Hematopoietic multipotent progenitor cell treated with erythropoietin and hydrocortisone succinate and interleukin-3 and kit ligand, for 17 days (in vitro differentiated cells): ENCODE measurements at regions not wholly inside any gene's neighbourhood (a gene's known extent, or its start where the extent isn't known, plus 50 kb on each side); places are given as distances from the start of the nearest gene placed in this dataset.

Experiments
- DNase-seq: peaks from one replicate; pipeline ENCODE4 v3.0.0-alpha.2; 2015; ENCODE audit warnings: low spot score

- DNase-seq = no peak
These were observed 384.8 kb upstream of the TGFBR2 start for GRCh38 chr3:30221619-30222018.

GRCh38 chr3:30222441-30222840, 384.0 kb upstream of the TGFBR2 start:
- no peak for DNase-seq

- no peak for DNase-seq
These were observed 381.4 kb upstream of the TGFBR2 start for GRCh38 chr3:30225021-30225420.

- DNase-seq = no peak
These were observed 379.7 kb upstream of the TGFBR2 start for GRCh38 chr3:30226601-30227151.

- no peak for DNase-seq
These were observed 378.7 kb upstream of the TGFBR2 start for GRCh38 chr3:30227571-30228301.

DNA sequence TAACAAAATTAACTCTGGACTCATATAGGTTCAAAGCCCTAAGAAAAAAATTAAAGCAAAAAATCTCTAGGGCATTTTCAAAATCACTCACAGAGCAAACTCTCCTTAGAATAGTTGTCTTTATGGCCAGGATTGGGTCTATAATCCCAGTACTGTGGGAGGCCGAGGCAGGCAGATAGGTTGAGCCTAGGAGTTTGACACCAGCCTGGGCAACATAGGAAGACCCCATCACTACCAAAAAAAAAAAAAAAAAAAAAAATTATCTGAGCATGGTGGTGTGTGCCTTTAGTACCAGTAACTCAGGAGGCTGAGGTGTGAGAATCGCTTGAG, 378.1 kb upstream of the TGFBR2 start:
- DNase-seq = no peak

- no peak for DNase-seq
These were observed 374.9 kb upstream of the TGFBR2 start for GRCh38 chr3:30231277-30232141.

- DNase-seq = no peak
These were observed 374.3 kb upstream of the TGFBR2 start for GRCh38 chr3:30232142-30232541.

GRCh38 chr3:30233913-30234646, 372.3 kb upstream of the TGFBR2 start:
- DNase-seq = no peak

- DNase-seq = no peak
These were observed 370.4 kb upstream of the TGFBR2 start for GRCh38 chr3:30236011-30236410.

GRCh38 chr3:30241721-30242120, 364.7 kb upstream of the TGFBR2 start:
- DNase-seq = no peak

DNA sequence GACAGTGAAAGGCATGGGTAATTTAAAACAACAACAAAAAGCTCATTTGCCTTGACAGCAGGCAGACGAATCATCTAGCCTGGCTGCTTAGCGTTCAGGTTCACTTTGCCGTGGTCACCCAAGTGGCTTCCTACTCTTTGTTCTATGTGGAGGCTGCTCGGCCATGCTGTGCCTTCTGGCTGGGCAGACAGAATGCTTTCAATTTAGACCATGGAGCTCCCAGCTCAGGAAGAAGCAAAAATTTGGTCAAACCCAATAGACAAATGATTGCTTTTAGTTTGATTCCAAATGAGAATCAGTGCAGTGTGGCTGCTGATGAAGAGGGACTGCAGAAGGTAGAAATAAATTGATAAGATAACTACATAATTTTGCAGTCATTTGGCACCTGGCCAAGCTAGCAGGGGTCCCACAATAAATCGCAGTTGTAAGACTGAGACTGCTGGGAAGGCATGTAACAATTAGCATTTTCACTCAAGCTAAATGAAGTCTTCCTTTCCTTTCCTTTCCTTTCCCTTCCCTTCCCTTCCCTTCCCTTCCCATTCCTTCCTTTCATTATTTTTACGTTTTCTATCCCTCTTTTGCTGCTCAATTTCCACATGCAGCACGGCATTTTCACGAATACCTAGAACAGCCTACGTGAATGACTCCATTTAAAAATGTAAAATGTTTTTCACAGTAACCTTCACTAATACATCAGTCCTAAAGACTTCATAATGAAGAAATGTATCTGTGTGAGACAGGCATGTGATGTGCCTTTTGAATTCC, 360.4 kb upstream of the TGFBR2 start:
- no peak for DNase-seq

GRCh38 chr3:30248423-30248822, 358.0 kb upstream of the TGFBR2 start:
- DNase-seq = no peak

- no peak for DNase-seq
These were observed 353.9 kb upstream of the TGFBR2 start for GRCh38 chr3:30252474-30252873.

DNA sequence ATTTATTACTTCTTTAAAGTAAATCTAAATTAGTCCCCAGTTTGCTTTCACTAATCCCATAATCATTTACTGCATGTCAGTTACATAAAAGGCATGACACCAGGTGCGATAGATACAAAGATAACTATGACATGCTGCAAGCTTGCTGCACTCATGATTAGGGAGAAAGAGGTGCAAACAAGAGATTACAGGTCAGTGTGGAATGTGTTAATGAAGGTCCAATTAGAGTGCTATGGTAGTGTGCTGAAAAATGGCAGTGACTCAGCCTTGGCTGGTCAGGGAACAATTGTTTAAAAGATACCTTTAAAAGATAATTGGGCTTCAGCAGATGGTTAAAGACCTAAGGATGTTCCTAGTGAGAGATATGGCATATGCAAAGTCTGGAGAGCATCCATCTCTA, 352.6 kb upstream of the TGFBR2 start:
- no peak for DNase-seq

DNA sequence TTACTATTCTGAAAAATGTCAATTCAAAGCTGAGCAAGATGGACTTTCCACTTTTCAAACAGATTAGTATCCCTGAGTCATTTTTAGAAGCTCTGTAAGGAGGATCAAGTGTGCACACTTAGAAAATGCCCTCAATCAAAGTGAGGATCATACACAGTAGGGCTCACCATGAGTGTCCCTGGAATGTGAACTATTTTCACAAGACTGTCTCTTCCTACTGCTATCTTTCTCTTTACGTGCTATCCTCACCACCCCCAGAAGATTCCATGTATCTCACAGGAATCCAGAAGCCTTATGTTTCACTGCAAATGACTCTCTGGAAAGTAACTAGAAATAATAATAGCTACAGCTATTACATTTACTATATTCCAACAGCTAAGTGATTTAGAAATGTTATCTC, 349.9 kb upstream of the TGFBR2 start:
- no peak for DNase-seq

DNA sequence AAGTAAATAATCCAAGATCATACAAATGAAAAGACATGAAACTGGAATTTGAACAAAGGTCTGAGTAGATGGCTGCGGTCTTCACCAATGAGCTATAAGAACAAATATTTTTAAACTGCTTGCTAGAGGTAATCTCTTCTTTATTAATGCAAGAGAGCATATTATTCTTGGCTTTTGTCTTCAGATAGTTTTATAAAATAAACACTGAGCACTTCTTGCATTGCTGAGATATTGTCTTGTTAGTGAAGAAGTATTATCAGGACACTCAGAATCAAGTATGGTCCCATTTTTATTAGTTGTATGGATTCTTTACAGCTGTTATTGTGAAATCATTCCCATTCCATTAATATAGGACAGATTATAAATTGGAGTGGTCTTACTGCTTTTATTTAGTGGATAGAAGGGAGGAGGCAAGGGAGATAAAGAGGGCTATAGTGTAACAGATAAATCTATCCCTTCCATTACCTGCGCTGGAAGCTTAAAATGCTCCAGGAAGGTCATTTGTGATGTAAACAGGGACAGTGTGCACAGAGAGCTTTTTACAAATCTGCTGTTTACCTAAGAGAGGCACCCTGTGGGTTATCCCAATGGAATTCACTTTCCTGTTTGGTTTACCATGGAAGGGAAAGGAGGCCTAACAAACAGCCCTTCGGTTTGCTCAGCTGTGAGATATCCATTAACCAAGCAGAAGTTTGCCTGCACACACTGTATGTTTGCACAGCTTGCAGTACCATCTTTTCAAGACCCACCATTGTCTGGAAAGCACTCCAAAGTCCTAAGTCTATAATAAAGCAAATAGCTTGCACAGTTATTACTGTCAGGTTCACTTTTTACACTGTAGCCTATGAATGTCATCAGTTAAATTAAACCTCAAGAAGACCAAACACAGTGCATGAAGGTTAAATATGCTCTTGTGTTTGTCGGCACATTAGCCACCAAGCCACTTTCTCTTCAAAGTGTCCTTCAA, 347.7 kb upstream of the TGFBR2 start:
- no peak for DNase-seq

GRCh38 chr3:30259730-30260129, 346.7 kb upstream of the TGFBR2 start:
- DNase-seq = no peak

GRCh38 chr3:30260762-30261161, 345.6 kb upstream of the TGFBR2 start:
- DNase-seq = no peak

DNA sequence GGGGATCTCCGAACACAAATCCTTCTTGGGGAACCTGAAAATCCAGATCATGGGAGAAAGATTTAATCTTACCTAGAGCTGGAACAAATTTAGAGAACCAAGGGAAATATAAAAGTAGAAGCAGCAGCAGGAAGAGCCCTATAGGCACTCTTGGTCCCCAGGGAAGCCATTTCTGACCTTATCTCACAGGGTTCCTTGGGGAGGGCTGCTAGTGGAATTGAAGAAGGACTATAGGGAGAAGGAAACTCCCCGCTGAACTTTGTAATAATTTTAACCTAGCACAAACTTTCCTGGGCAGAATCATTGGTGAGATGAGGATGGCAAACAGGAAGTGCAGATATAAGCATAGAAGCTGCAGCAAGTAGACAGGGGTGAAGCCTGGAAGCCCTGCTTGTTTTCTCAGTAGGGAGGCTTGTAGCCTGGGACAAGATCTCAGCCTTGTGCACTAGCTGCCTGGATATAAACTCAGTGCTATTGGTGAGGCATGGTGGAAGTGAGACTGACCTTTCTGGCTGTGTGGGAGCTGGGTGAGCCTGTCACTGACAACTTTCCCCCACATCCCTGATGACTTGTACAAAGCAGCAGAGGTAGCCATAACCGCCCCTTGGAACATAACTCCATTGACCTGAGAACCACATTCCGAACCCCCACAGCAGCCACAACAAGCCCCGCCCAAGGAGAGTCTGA, 343.0 kb upstream of the TGFBR2 start:
- DNase-seq = no peak
